HEK293 (cell line): ENCODE measurements at regions not wholly inside any gene's neighbourhood (a gene's known extent, or its start where the extent isn't known, plus 50 kb on each side); places are given as distances from the start of the nearest gene placed in this dataset.

Experiments used
- CTCF ChIP-seq: fragments of 450-650 bp; formaldehyde crosslinking; IDR thresholded peaks from 2 replicates; pipeline ENCODE4 v1.5.1; 2016; ENCODE audit warnings: missing biosample characterization, missing genetic modification characterization
- KLF10 ChIP-seq: fragments of 450-650 bp; IDR thresholded peaks from 2 replicates; pipeline ENCODE4 v1.5.1; 2018; ENCODE audit warnings: missing biosample characterization, mild to moderate bottlenecking, missing genetic modification characterization
- PBX3 ChIP-seq: sonication (generic); formaldehyde crosslinking; IDR thresholded peaks from 2 replicates; pipeline ENCODE4 v1.8.1; 2022; ENCODE audit warnings: mild to moderate bottlenecking, moderate library complexity, missing genetic modification reagents
- REST ChIP-seq: fragments of 450-650 bp; formaldehyde crosslinking; IDR thresholded peaks from 2 replicates; pipeline ENCODE4 v1.5.1; 2016; ENCODE audit warnings: missing biosample characterization, missing genetic modification characterization
- ZBTB17 ChIP-seq: fragments of 450-650 bp; formaldehyde crosslinking; IDR thresholded peaks from 2 replicates; pipeline ENCODE4 v1.5.1; 2016; ENCODE audit warnings: missing biosample characterization, missing genetic modification characterization
- ZBTB48 ChIP-seq: fragments of 450-650 bp; formaldehyde crosslinking; IDR thresholded peaks from 2 replicates; pipeline ENCODE4 v1.5.1; 2016; ENCODE audit warnings: missing biosample characterization, missing genetic modification characterization
- ZBTB49 ChIP-seq: fragments of 450-650 bp; formaldehyde crosslinking; IDR thresholded peaks from 2 replicates; pipeline ENCODE4 v1.5.1; 2016; ENCODE audit warnings: missing biosample characterization, missing genetic modification characterization, low read depth
- ZNF114 ChIP-seq: fragments of 450-650 bp; formaldehyde crosslinking; IDR thresholded peaks from 2 replicates; pipeline ENCODE4 v1.5.0; 2017; ENCODE audit warnings: missing biosample characterization, missing genetic modification characterization
- ZNF132 ChIP-seq: fragments of 450-650 bp; formaldehyde crosslinking; IDR thresholded peaks from 2 replicates; pipeline ENCODE4 v1.5.1; 2017; ENCODE audit warnings: missing biosample characterization, missing genetic modification characterization, borderline replicate concordance
- ZNF239 ChIP-seq: fragments of 450-650 bp; formaldehyde crosslinking; IDR thresholded peaks from 2 replicates; pipeline ENCODE4 v1.5.1; 2016; ENCODE audit warnings: missing biosample characterization, missing genetic modification characterization
- ZNF416 ChIP-seq: fragments of 450-650 bp; formaldehyde crosslinking; IDR thresholded peaks from 2 replicates; pipeline ENCODE4 v1.5.1; 2016; ENCODE audit warnings: missing biosample characterization, missing genetic modification characterization
- ZNF654 ChIP-seq: fragments of 450-650 bp; formaldehyde crosslinking; IDR thresholded peaks from 2 replicates; pipeline ENCODE4 v1.5.1; 2016; ENCODE audit warnings: low read depth, missing biosample characterization, missing genetic modification characterization
- ZNF670 ChIP-seq: fragments of 450-650 bp; formaldehyde crosslinking; IDR thresholded peaks from 2 replicates; pipeline ENCODE4 v1.5.1; 2016; ENCODE audit warnings: missing biosample characterization, missing genetic modification characterization, low read depth
- TF ChIP-seq, protein P1 (sequence below): fragments of 450-650 bp; formaldehyde crosslinking; IDR thresholded peaks from 2 replicates; pipeline ENCODE4 v1.5.1; 2016; ENCODE audit warnings: missing biosample characterization, missing genetic modification characterization

- TF ChIP-seq CTCF (tag by site-specific recombination): no peak
- no peak for TF ChIP-seq ZBTB17
- TF ChIP-seq ZBTB48 (tag by site-specific recombination): no peak
- TF ChIP-seq ZNF670 (tag by site-specific recombination): no peak
- no peak for TF ChIP-seq ZNF132
- no peak for TF ChIP-seq REST
- TF ChIP-seq ZNF654 (tag by site-specific recombination): no peak
- TF ChIP-seq ZBTB49 (tag by site-specific recombination): no peak
- TF ChIP-seq, protein P1, sequence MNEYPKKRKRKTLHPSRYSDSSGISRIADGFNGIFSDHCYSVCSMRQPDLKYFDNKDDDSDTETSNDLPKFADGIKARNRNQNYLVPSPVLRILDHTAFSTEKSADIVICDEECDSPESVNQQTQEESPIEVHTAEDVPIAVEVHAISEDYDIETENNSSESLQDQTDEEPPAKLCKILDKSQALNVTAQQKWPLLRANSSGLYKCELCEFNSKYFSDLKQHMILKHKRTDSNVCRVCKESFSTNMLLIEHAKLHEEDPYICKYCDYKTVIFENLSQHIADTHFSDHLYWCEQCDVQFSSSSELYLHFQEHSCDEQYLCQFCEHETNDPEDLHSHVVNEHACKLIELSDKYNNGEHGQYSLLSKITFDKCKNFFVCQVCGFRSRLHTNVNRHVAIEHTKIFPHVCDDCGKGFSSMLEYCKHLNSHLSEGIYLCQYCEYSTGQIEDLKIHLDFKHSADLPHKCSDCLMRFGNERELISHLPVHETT (tag by site-specific recombination): no peak
- TF ChIP-seq PBX3 (CRISPR knock-in tag): no peak
- no peak for TF ChIP-seq ZNF239 (tag by site-specific recombination)
- TF ChIP-seq KLF10 (tag by site-specific recombination): no peak
- TF ChIP-seq ZNF416: no peak
- no peak for TF ChIP-seq ZNF114 (tag by site-specific recombination)
Observed at GRCh38 chr14:40445020-40445419, 1012.8 kb upstream of the FBXO33 start.
